Mammary epithelial cell (primary cell): ENCODE measurements at regions not wholly inside any gene's neighbourhood (a gene's known extent, or its start where the extent isn't known, plus 50 kb on each side); places are given as distances from the start of the nearest gene placed in this dataset.

Experiments
- CTCF ChIP-seq, 2 donors: IDR thresholded peaks in 1 of 2; conservative IDR thresholded peaks in 1 of 2; 2 replicates each; pipeline ENCODE4 v1.5.1; 2011 to 2012; ENCODE audit warnings: inconsistent platforms in 2 of 2, low read length in 2 of 2, mild to moderate bottlenecking in 2 of 2, control low read depth in 1 of 2, low read depth in 1 of 2; ENCODE audit not compliant: insufficient read depth in 1 of 2; ENCODE audit errors: extremely low read depth in 1 of 2
- EZH2 ChIP-seq: IDR thresholded peaks from 2 replicates; pipeline ENCODE4 v1.6.1; 2012; ENCODE audit warnings: low read length, inconsistent platforms, borderline replicate concordance

- TF ChIP-seq CTCF (conservative IDR thresholded peaks at IDR 0.05 in 1 of 2, IDR thresholded peaks at IDR 0.05 in 1 of 2; ENCODE audit: extremely low read depth in 1 of 2, insufficient read depth in 1 of 2, low read depth in 1 of 2, low read length in 2 of 2) (no peak), EZH2 (no peak)
Measured at GRCh38 chr14:87468531-87468930, 524.5 kb downstream of the GALC start.
